C4-2B (cell line): ENCODE measurements at regions not wholly inside any gene's neighbourhood (a gene's known extent, or its start where the extent isn't known, plus 50 kb on each side); places are given as distances from the start of the nearest gene placed in this dataset.

Experiments
- H3K27ac ChIP-seq: fragments of 450-650 bp; 2 replicates; pipeline ENCODE4 v1.5.1; 2017
- CTCF ChIP-seq: fragments of 450-650 bp; conservative IDR thresholded peaks from 2 replicates; pipeline ENCODE4 v1.5.1; 2017; ENCODE audit warnings: mild to moderate bottlenecking
- ZFX ChIP-seq: fragments of 450-650 bp; IDR thresholded peaks from 2 replicates; pipeline ENCODE4 v1.6.1; 2017

GRCh38 chr3:162365066-162365719 lies 868.6 kb downstream of the OTOL1 start:
- TF ChIP-seq CTCF = no peak
- no peak for TF ChIP-seq ZFX
- H3K27ac ChIP-seq = no peak overlapping the region

GRCh38 chr3:162366166-162366766 lies 869.7 kb downstream of the OTOL1 start:
- no peak overlapping the region for H3K27ac ChIP-seq
- no peak for TF ChIP-seq CTCF
- no peak for TF ChIP-seq ZFX

DNA sequence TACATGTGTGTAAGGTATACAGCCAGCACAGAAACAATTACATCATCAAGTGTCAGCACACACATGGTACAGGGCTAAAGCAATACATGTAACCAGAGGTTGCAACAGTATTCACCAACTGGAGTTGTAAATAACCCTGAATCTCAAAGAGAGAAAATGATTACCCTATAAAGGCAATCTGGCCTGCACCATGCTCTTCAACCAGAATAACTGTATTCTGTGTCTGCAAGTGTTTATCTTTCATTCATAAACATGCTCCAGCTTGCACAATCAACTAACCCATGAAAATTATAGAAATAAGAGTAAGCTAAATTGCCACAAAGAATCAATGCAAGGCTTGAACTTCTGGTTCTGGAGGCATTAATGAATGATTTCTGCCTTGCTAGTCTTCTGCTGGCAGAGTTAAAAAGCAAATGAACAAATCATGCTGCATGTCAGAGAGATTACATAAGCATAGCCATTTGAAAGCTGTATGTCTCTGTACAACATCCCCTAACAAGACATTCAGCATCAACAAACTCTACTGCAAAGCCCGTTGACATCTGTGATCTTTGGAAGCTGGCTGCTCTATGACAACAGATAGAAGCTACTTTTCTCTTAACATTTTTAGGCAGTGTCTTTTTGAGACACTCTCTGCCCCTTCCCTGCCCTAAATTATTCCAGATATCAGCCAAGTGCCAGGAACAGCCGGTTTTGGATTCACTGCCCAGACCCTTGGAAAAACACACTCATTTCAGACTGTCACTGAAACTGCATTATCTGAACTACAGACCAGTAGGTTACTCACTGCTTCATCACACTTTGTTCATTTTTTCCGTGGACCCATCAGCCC lies 871.0 kb downstream of the OTOL1 start:
- TF ChIP-seq ZFX (no peak), CTCF (no peak)
- no peak overlapping the region for H3K27ac ChIP-seq

DNA sequence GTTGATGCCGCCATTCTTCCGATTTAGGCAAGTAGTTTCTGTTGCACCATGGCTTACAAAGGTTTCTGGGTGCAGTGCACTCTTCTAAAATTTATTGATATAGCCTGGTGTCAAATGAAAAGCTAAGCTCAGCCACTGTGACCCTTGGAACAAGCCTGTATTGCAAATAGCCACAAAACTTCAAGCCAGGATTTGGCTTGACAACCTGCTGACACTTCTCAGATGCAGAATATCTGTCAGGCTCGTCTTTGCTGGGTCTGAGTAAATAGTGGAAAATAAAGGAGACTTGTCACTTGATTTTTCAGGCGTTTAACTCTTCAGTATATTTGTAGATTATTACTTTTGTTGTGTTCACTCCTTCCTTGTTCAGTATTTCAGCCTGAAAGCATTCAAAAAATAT lies 871.8 kb downstream of the OTOL1 start:
- TF ChIP-seq ZFX = no peak
- no peak for TF ChIP-seq CTCF
- H3K27ac ChIP-seq = no peak overlapping the region

- H3K27ac ChIP-seq = no peak overlapping the region
- no peak for TF ChIP-seq ZFX
- no peak for TF ChIP-seq CTCF
Observed at GRCh38 chr3:162369306-162369705, 872.7 kb downstream of the OTOL1 start.

DNA sequence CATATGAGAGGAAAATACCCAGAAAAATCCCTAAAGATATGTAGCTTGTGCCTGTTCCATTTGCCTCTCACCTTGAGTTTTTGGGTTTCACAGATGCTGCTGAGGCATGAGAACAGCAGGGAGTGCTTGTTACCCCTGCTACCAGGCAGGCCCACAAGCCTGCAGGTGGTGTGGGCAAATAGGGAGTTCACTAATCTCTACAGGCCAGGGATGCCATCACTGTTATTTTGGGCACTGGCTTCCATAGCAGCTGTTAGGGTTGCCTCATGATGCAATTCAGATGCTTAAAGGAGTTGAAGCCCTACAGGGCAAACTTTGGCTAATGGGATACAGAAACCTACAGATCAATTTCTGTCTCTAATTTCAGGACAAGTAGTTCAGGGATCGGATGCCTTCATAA lies 873.5 kb downstream of the OTOL1 start:
- H3K27ac ChIP-seq = no peak overlapping the region

More for the DNA sequence above, 873.5 kb downstream of the OTOL1 start:
- TF ChIP-seq ZFX (no peak), CTCF (no peak)
